ENCODE measurements at regions not wholly inside any gene's neighbourhood (a gene's known extent, or its start where the extent isn't known, plus 50 kb on each side); places are given as distances from the start of the nearest gene placed in this dataset.
A peak's percentile ranks its signal among the peaks of the same experiment; 100 is the strongest.
"Not testable (repeated sequence)": the region's sequence is repeated elsewhere in the genome, so short reads cannot be mapped to it uniquely, and the experiment has no call there.

DNA sequence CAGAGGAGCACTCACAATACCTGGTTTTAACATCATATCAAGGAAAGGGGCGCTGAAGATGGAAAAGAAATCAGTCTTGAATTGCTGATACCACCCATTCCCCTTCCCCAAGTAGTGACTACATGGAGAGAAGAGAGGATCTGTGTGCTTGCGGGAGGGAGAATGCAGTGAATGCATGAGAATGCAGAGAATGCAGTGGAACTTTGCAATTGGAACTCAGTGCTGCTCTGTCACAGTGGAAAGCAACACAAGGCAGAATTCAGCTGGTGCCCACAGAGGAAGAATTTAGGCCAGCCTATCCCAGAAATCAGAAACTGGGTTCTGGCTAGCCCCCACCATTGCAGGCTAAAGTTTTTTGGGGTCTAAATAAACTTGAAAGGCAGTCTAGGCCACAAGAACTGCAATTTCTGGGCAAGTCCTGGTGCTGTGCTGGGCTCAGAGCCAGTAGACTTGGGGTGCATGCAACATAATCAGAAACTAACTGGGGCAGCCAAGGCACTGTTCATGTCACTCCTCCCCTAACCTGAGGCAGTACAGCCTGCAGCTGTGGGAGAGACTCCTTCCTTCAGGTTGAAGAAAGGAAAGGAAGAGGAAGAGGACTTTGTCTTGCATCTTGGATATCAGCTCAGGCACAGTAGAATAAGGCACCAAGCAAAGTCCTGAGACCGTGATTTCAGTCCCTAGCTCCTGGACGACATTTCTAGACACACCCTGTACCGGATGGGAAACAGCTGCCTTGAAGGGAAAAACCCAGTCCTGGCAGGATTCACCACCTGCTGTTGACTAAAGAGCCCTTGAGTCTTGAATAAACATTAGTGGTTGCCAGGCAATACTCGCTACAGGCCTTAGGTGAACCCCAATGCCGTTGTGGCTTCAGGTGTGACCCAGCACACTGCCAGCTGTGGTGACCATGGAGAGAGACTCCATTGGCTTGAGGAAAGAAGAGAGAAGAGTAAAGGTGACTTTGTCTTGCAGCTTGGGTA lies 329.3 kb downstream of the TBL1XR1 start:
- DNase-seq = no peak

DNA sequence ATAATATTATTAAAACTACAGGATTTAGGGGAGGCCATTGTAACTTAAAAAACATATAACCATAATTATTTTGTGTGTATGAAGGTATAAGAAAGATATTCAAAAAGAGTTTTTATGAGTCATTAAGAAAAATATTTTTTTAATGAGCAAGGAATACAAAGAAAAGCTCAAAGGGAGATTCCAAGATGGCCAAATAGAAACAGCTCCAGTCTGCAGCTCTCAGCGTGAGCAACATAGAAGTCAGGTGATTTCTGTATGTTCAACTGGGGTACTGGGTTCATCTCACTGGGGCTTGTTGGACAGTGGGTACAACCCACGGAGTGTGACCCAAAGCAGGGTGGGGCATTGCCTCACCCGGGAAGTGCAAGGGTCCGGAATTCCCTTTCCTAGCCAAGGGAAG lies 336.1 kb downstream of the TBL1XR1 start:
- no peak for DNase-seq

DNA sequence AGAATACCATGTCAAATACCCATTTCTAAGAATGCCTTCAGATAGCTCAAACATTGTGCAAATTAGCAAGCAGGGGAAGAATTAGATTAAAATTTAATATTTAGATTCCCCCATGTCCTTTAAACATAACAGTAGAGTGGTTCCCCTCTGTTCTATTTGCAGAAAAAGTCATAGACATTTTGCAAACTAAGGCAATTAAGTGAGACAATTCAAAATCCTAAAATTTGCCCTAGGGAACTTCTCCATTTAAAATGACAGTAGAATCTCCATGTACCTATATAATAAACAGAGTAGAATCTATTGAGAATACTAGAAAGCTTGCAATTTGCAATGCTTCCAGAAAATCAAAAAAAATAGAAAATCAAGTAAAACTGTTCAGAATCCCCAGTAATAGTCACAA lies 340.6 kb downstream of the TBL1XR1 start:
- DNase-seq = no peak

DNA sequence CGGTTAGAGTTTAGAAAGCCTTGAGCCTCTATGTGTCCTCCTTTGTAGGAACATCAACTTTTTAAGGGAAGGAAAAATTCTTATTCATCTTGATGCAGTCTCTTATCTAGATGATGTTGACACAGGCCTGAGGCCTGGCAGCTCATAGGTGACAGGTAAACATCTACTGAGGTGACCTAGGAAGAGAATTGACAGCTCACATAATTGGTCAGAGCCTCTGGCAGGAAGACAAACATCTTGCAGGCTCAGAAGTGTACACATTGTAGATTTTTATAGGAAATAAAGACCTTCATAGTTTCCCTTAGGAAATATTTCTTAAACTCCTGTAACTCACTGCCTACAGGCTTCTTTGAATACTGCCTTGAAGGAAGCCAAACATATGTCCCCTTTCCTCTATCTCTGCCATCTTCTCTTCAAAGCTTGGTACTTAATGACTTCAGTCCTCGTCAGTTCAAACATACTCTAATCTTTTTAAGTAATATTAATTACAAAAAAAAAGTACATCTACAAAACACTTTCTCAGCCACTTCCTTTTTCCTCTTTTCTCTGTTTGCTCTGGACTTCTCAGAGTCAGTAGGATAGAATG lies 341.3 kb downstream of the TBL1XR1 start:
- no peak for DNase-seq

DNA sequence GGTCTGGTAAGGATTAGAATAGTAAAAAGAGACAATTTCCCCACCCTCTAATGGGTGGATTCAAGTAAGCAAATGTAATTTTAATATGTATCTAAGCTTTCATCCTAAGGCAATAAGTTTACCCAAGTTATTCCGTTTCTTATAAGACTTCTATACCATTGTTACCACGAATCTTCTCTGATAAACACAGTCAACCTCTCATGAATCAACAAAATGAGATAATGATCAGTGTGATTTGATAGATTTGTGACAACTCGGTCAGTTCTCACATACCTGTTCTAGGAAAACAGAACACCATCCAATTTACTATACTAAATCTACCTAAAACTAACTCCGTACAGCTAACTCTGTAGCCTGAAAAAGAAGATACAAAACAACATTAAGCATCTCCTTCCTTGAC lies 342.1 kb downstream of the TBL1XR1 start:
- DNase-seq = no peak

DNA sequence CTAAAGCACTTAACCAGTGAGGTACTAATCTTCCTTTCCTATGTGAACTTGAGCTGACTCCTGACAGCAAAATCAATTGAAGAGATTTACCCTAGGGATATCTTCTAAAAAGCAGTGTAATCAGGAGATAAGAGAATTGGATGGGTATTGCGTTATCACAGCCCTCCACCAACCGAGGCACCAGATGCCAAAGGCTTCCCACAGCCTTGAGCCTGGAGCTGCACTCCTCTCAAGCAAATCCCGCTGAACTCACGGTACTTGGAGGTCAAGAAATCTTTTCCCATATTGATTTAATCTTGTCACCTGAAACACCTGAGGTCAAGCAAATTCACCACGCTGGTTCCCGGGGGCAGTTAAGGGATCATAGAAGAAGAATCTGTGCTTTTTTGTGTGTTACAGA lies 346.8 kb downstream of the TBL1XR1 start:
- no peak for DNase-seq

DNA sequence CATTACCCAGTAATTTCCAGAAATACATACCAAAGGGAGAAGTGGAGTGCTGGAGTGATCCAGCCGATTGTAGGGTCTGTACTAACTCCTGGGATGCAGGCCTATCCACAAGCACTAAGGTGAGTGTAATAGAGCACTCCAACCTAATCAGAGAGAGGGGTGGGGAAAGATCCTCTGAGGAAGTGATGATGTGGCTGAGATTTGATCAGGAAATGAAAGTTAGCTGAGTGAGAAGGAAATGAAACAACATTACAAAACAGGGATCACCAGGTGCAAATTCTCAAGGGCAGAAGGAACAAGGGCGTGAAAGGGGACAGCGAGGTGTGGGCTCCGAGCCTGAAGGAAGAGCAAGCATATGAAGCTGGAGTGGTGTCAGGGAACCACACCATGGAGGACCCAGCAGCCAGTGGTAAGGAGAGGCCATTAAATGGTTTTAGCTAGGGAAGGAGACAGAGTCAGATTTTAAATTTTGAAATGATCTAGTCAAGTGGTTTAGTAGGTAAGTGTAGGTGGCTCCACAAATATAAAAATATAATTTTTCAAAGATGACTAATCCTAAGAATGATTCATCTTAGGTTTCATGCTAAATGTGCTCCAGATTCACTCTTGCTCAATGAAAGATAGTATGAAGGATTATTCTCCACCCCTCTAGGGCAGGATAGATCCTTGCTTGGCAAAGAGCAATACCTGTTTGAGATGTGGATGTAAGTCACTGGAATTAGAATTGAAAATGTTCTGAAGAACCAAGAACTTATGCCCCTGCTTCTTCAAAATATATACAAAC lies 348.7 kb downstream of the TBL1XR1 start:
- DNase-seq = no peak

DNA sequence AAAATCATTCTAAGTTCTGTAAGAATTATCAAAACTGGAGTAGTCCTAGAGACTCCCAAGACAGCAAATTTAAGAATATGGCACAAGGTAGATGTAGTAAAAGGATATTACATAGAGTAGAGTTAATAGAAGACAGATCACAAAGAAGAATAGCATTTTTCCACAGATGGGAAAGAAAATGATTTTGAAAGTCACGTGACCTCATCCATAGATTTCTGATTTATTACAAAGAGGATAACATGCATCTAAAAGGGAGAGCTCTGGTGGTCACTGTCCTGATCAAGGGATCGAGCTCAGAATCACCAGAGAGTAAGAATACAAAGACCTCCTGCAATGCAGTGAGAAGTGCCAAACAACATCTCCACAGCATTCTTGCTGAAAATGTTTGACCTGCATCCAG lies 354.4 kb downstream of the TBL1XR1 start:
- DNase-seq = no peak

DNA sequence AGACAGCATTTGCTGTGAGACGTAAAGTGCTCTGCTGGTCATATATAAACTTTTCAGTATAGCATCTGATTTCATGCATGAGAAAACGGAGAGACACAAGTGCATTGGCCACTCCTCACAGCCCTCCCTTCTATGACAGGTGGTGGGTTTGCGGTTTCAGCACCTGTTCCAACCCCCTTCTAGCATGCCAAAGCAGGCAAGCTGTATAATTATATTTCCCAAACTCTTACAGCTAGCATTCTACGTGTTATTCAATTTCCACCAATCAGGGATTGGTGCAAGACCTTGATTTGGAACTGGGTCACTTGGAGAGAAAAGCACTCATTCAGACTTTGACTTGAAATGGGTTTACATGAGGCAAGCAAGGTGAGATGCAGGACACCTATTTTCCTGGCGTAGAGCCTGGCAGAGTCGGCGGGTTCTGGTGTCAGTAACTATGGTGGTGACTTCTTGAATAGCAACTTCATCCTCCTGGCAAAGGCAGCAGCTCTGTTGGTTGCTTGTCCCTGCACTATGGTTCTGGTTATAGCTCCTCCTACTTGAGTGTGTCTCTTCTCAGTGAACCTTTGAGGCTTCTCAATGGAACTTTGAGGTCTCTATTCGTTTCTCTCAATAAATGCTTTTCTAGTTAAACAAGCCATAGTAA lies 356.5 kb downstream of the TBL1XR1 start:
- DNase-seq = no peak

DNA sequence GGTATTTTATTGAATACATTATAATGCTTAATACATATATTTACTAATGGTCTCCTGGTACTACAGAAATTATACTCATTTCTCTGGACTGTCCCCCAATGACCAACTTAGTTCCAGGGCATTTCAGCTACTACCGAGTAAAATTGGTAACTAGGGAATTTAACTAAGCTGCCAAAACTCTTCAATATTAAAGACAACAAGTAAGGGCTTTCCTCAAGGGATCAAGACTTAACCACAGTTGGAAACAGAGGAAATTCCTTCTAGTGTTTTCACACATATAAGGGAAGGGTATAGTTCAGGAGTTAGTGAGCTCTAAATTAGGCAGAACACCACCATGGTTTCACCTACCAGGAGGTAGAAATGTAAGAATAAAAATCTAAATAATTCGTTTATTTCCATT lies 357.4 kb downstream of the TBL1XR1 start:
- no peak for DNase-seq

DNA sequence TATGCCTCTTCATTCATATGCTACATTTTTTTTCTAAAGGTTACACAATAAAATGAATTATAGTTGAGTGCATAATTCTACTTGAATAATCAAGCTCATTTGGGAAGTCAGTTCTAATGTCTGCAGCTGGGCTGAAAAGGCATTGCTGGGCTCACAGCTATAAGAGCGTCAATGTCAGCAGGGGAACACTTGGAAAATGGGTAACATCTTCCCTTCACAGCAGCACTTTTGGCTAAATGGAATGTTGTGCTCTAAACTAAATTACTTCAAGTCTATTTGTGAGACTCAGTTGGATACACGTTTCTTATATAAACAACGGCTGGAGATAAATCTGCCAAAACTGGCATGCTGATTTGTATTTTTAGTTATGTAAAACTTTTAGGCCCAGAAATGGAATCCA lies 357.8 kb downstream of the TBL1XR1 start:
- no peak for DNase-seq

DNA sequence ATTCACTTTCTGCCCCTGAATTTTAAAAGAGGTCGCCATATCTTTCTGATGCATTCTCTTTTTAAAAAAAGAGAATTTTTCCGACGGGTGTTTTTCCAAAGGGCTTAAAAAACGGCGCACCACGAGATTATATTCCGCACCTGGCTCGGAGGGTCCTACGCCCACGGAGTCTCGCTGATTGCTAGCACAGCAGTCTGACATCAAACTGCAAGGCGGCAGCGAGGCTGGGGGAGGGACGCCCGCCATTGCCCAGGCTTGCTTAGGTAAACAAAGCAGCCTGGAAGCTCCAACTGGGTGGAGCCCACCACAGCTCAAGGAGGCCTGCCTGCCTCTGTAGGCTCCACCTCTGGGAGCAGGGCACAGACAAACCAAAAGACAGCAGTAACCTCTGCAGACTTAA lies 370.0 kb downstream of the TBL1XR1 start:
- DNase-seq = not testable (repeated sequence)

DNA sequence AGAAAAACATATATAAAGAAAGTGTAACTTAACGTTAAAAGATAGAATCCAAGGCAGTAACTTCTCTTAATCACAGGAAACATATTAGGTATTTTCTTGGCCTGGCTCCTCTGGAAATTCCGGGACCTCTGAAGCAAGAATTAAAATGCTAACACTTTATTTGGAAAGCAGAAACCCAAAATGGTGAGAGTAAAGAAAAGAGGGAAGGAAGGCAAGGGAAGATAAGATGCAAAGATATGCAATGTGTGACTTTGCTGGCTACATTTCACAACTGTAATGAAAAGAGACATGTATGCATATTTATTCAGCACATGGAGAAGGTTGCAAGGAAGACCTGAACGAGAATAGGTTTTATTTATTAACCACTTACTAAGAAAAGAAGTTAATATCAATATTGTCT lies 372.5 kb downstream of the TBL1XR1 start:
- DNase-seq = peak; percentile 22

DNA sequence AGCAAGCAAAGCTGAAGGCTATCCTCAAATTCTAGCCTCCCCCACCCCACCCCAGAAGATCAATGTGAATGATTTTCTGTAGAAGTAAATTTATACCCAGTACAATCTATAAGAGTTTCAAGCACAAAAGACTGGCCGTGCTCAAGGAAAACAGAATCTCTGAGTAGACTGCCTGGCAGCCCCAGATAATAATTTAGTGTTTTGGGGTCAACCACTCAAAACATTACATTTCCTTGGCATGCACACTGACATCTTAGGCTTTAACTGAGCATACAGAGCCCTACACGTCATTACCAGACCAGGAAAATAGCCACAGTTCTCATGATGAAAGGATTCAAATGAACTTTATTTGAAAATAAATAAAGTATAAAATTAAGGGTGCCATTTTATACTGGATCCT lies 376.5 kb downstream of the TBL1XR1 start:
- DNase-seq = no peak

DNA sequence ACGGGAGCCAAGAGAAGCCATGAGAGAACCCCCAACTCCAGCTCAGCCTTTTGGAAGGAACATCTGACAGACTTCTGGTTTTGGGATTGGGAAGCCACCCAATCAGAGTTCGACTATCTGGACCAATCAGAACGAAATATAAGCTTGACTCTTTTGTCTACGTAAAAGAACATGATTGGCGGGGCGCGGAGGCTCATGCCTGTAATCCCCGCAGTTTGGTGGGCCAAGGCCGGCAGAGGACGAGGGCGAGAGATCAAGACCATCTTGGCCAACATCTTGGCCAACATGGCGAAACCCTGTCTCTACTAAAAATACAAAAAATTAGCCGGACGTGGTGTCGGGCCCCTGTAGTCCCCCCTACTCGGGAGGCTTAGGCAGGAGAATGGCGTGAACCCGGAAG lies 380.3 kb downstream of the TBL1XR1 start:
- no peak for DNase-seq

DNA sequence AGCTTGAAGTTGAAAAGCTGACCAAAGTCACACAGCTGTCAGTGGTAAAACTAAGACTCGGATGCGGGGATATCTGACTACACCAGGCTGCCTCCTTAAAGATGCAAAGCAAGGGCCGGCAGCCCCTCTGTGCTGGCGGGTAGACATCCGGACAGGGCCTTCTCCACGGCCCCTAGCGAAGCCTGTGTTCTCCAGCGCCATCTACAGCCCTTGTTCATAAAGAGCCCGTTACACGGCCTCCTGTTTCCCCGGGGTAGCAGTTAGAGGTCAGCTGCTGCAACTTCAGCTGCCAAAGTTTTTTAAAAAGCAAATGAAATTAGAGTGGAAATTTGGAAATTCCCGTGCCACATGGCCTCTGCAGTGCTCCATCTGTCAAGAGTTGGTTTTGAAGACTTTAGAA lies 383.0 kb downstream of the TBL1XR1 start:
- no peak for DNase-seq

DNA sequence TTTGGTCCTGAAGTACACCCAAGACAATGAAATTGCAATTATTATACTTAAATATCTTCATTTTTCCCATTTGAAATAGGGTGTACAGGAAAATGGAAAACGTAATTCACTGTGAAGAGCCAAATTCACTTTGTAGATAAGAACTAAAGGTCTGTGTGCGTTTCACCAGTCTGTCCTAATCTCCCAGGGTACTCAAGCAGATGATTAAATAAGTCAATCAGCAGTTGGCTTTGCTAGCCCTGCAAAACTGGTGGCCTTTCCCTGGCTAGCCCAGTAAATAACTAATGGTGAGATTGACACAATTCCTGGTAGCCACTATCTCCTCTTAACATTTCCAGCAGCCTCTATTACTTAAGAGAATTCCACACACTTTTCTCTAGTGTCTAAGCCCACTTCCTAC lies 389.3 kb downstream of the TBL1XR1 start:
- no peak for DNase-seq

DNA sequence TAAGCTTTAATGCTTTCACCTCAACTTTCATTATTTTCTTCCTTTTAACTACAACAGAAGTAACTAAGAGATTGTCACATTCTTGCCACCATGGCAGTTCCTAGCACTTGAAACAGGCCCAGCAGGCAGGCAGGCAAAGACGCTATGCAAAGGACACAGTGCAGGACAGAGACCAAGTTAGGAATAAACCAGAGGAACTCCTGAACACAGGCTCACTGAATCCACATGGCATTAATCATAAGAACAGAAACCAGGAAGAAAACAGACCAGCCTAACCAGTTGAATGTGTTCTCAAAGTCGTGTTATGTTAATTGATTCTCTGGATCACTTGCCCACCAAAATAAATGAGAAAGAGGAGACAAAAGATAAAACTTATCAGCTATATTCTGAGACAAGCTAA lies 397.6 kb downstream of the TBL1XR1 start:
- no peak for DNase-seq

DNA sequence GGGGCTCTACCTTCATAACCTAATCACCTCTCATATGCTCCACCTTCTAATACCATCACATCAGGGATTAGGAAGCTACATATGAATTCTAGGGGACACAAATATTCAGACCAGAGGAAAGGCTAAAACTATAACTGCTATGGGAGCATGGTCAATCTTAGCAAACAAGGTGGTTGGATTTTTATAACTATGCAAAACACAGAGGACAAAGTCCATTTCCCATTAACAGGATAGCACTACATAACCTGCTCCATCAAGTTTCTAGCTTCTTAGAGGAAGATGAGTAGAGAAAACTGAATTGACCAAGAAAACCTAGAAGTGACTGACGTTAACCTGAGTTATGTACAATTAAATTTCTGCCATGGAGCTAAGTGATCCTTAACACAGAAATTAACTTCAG lies 398.6 kb downstream of the TBL1XR1 start:
- no peak for DNase-seq

DNA sequence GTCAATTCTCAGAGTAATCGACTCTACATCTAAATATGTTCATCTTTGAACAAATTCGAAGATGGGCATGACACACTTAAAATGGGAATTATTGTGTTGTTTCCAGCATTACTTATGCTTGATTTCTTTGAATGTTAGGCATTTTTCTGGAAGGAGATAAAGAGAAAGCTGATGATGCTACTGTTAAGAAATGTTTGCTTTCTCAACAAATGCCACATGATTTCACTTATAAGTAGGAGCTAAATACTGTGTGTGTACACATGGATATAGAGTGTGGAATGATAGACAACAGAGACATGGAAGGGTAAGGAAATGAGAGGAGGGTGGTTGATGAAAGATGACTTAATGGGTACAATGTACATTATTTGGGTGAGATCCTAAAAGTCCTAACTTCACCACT lies 400.9 kb downstream of the TBL1XR1 start:
- DNase-seq = no peak

DNA sequence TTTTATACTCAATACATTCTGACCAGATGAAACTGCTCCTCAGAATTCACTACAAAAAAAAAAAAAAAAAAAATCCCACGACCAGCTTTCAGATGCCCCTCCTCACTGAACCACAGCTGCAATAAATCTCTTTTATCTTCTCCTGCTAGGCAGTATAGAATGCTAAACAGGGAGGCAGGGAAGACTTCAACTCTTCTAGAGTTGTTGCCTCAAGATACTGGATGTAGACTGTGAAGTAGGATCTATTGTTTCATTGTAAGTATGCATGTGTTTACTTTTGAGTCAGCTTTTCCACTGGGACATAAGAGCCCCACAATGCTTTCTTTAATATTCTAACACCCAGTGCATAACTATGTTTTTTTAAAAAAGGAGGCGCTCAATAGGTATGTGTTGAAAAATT lies 401.4 kb downstream of the TBL1XR1 start:
- DNase-seq = no peak

DNA sequence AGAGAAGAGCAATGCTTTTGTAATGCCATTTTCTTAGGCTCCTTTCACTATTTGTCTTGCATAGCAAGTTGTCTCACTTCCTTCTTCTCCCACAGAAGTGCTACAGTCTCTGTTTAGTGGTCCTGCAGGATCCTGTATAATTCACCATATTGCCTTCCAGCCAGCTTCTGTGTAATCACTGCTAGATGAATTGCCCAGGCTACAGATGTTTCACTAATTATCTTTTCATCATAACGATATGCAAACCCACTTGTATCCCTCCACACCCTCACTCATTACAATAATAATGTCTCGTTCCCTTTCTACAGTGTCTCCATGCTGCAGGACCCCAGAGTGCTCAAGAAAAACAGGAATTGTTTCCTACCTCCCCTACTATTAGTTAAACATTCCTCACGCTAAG lies 402.9 kb downstream of the TBL1XR1 start:
- no peak for DNase-seq

DNA sequence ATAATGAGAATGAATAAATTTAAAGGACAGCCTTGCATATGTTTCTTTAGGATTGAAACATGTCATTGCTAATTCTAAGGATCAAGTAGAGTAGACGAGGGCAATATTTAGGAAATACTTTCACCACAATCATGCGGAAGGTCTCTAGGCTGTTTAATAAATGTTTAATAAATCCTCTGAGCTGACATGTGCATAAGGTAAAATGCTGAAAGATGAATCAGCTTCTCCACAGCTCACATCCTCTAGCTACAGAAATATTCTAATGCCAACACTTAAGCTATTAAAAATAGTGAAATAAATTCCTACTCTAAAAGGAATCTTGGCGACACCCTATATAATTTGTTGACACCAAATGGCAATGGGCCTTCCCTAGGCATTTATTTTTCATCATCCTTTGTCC lies 407.3 kb downstream of the TBL1XR1 start:
- no peak for DNase-seq

Measured in GF-D8 (cell line).